Trophoblast cell (in vitro differentiated cells and primary cell): ENCODE measurements at regions not wholly inside any gene's neighbourhood (a gene's known extent, or its start where the extent isn't known, plus 50 kb on each side); places are given as distances from the start of the nearest gene placed in this dataset.

Experiments used
- DNase-seq, 2 donors: peaks; one replicate each; pipeline ENCODE4 v3.0.0-alpha.2; 2016
- H2AFZ ChIP-seq: 2 replicates; pipeline ENCODE4 v1.6.1; 2013; ENCODE audit warnings: low read length, moderate library complexity, mild to moderate bottlenecking; ENCODE audit not compliant: insufficient read depth, poor library complexity
- H2AK5ac ChIP-seq: 2 replicates; pipeline ENCODE4 v1.6.1; 2013; ENCODE audit warnings: mild to moderate bottlenecking, low read length
- H2BK120ac ChIP-seq: 2 replicates; pipeline ENCODE4 v1.6.1; 2013; ENCODE audit warnings: low read length, mild to moderate bottlenecking, moderate library complexity; ENCODE audit not compliant: insufficient read depth, poor library complexity
- H2BK12ac ChIP-seq: 2 replicates; pipeline ENCODE4 v1.6.1; 2013; ENCODE audit warnings: mild to moderate bottlenecking, low read length, moderate library complexity
- H2BK5ac ChIP-seq: 2 replicates; pipeline ENCODE4 v1.6.1; 2013; ENCODE audit warnings: low read length, low read depth, moderate library complexity, mild to moderate bottlenecking; ENCODE audit not compliant: poor library complexity
- H3K14ac ChIP-seq: 2 replicates; pipeline ENCODE4 v1.6.1; 2013; ENCODE audit warnings: mild to moderate bottlenecking, low read length
- H3K18ac ChIP-seq: 2 replicates; pipeline ENCODE4 v1.6.1; 2013; ENCODE audit warnings: mild to moderate bottlenecking, low read length
- H3K23ac ChIP-seq: 2 replicates; pipeline ENCODE4 v1.6.1; 2013; ENCODE audit warnings: low read length
- H3K27ac ChIP-seq: 2 replicates; pipeline ENCODE4 v1.5.1; 2013; ENCODE audit warnings: low read depth, mild to moderate bottlenecking, inconsistent platforms, low read length, moderate library complexity
- H3K27me3 ChIP-seq: 2 replicates; pipeline ENCODE4 v1.6.1; 2013; ENCODE audit warnings: inconsistent platforms, mild to moderate bottlenecking, low read length, moderate library complexity; ENCODE audit not compliant: insufficient read depth
- H3K36me3 ChIP-seq, 2 experiments: 1 replicate in 1 of 2; 2 replicates in 1 of 2; pipeline ENCODE4 v1.6.1; 2013; ENCODE audit warnings: low read length in 2 of 2, mild to moderate bottlenecking in 2 of 2, moderate library complexity in 1 of 2; ENCODE audit not compliant: insufficient read depth in 2 of 2, control insufficient read depth in 1 of 2
- H3K4ac ChIP-seq: 2 replicates; pipeline ENCODE4 v1.6.1; 2013; ENCODE audit warnings: low read depth, mild to moderate bottlenecking, low read length, moderate library complexity
- H3K4me1 ChIP-seq, 2 experiments: 1 replicate in 1 of 2; 2 replicates in 1 of 2; pipeline ENCODE4 v1.6.1; 2013; ENCODE audit warnings: low read length in 2 of 2, mild to moderate bottlenecking in 2 of 2, moderate library complexity in 1 of 2; ENCODE audit not compliant: insufficient read depth in 2 of 2, control insufficient read depth in 1 of 2
- H3K4me2 ChIP-seq: 2 replicates; pipeline ENCODE4 v1.6.1; 2013; ENCODE audit warnings: inconsistent platforms, mild to moderate bottlenecking, low read length, moderate library complexity
- H3K4me3 ChIP-seq: 2 replicates; pipeline ENCODE4 v1.5.1; 2013; ENCODE audit warnings: mild to moderate bottlenecking, low read depth, low read length, inconsistent platforms
- H3K79me1 ChIP-seq: one replicate; pipeline ENCODE4 v1.6.1; 2013; ENCODE audit warnings: low read length
- H3K79me2 ChIP-seq: 2 replicates; pipeline ENCODE4 v1.6.1; 2013; ENCODE audit warnings: low read length, mild to moderate bottlenecking; ENCODE audit not compliant: control insufficient read depth, insufficient read depth, poor library complexity
- H3K9ac ChIP-seq: 2 replicates; pipeline ENCODE4 v1.6.1; 2013; ENCODE audit warnings: mild to moderate bottlenecking, low read length
- H3K9me3 ChIP-seq: 2 replicates; pipeline ENCODE4 v1.6.1; 2013; ENCODE audit warnings: low read depth, mild to moderate bottlenecking, control low read depth, inconsistent platforms, low read length; ENCODE audit not compliant: insufficient read depth
- H4K12ac ChIP-seq: 2 replicates; pipeline ENCODE4 v1.6.1; 2013; ENCODE audit warnings: low read depth, mild to moderate bottlenecking, low read length, moderate library complexity
- H4K8ac ChIP-seq: 2 replicates; pipeline ENCODE4 v1.6.1; 2013; ENCODE audit warnings: low read depth, mild to moderate bottlenecking, low read length, moderate library complexity
- H4K91ac ChIP-seq: one replicate; pipeline ENCODE4 v1.6.1; 2013; ENCODE audit warnings: low read depth, mild to moderate bottlenecking, low read length, moderate library complexity
- WGBS: extraction: QIAGEN DNeasy Blood & Tissue Kit; methylation state at CpG from one replicate; pipeline ENCODE4 v1.1.7; 2013; ENCODE audit warnings: missing lambda C conversion rate; ENCODE audit not compliant: insufficient read length, insufficient coverage; ENCODE audit errors: extremely low coverage; 5-methylcytosine and 5-hydroxymethylcytosine counted together

GRCh38 chr2:47724221-47724981 is 58.5 kb upstream of the MSH6 start:
- H2AFZ ChIP-seq = no peak overlapping the region
- no peak overlapping the region for H2BK120ac ChIP-seq
- no peak for DNase-seq
- no CpG with 5 or more reads among the region's 9 CpGs for WGBS
- H3K27me3 ChIP-seq = no peaks in the 10 kb centered on the region
- H4K91ac ChIP-seq = no peak overlapping the region
- H2BK5ac ChIP-seq = no peak overlapping the region
- H3K23ac ChIP-seq = no peak overlapping the region
- peaks cover 0 to 1% of the 10 kb centered on the region in 2 experiments for H3K36me3 ChIP-seq
- H3K9ac ChIP-seq = no peak overlapping the region
- no peak overlapping the region for H3K4me2 ChIP-seq
- no peak overlapping the region for H3K27ac ChIP-seq
- peak overlapping the region; percentile 28 for H2AK5ac ChIP-seq
- H3K4me3 ChIP-seq = no peak overlapping the region
- H3K4ac ChIP-seq = no peak overlapping the region
- no peak overlapping the region for H3K18ac ChIP-seq
- H3K9me3 ChIP-seq = peaks cover 2% of the 10 kb centered on the region
- no peak overlapping the region for H4K12ac ChIP-seq
- H4K8ac ChIP-seq = no peak overlapping the region
- peaks cover 4% of the 10 kb centered on the region for H3K79me1 ChIP-seq
- no peaks in the 10 kb centered on the region for H3K79me2 ChIP-seq
- H2BK12ac ChIP-seq = peak overlapping the region; percentile 73
- no peak overlapping the region for H3K14ac ChIP-seq
- H3K4me1 ChIP-seq = peaks cover 5 to 15% of the 10 kb centered on the region in 2 experiments

- Histone ChIP-seq H4K12ac (no peak overlapping the region), H3K27ac (no peak overlapping the region), H3K79me2 (no peaks in the 10 kb centered on the region), H2BK12ac (no peak overlapping the region), H2BK5ac (no peak overlapping the region), H4K8ac (no peak overlapping the region), H3K4me1 (peaks cover 3 to 11% of the 10 kb centered on the region in 2 experiments), H2BK120ac (no peak overlapping the region), H3K79me1 (peaks cover 2% of the 10 kb centered on the region), H3K4me3 (no peak overlapping the region), H2AK5ac (no peak overlapping the region), H3K4ac (no peak overlapping the region), H3K23ac (no peak overlapping the region), H3K27me3 (no peaks in the 10 kb centered on the region), H3K18ac (no peak overlapping the region), H3K9ac (no peak overlapping the region), H3K9me3 (peaks cover 3% of the 10 kb centered on the region), H3K36me3 (no peaks in the 10 kb centered on the region), H3K14ac (no peak overlapping the region), H3K4me2 (no peak overlapping the region), H4K91ac (no peak overlapping the region), H2AFZ (no peak overlapping the region)
- WGBS = no CpG with 5 or more reads among the region's 8 CpGs
- peak in 1 of 2 donors; percentile 37 for DNase-seq
Measured at GRCh38 chr2:47721296-47721695, 61.6 kb upstream of the MSH6 start.

- no peak for DNase-seq
- Histone ChIP-seq H3K4me1 (peaks cover 3 to 11% of the 10 kb centered on the region in 2 experiments), H3K14ac (no peak overlapping the region), H3K9me3 (peaks cover 3% of the 10 kb centered on the region), H3K9ac (no peak overlapping the region), H2BK5ac (no peak overlapping the region), H4K8ac (no peak overlapping the region), H3K36me3 (no peaks in the 10 kb centered on the region), H2BK120ac (no peak overlapping the region), H2AK5ac (no peak overlapping the region), H3K27ac (no peak overlapping the region), H3K79me1 (peaks cover 2% of the 10 kb centered on the region), H3K23ac (no peak overlapping the region), H4K12ac (no peak overlapping the region), H2BK12ac (no peak overlapping the region), H3K4me3 (no peak overlapping the region), H3K4me2 (no peak overlapping the region), H4K91ac (no peak overlapping the region), H3K27me3 (no peaks in the 10 kb centered on the region), H3K4ac (no peak overlapping the region), H3K18ac (no peak overlapping the region), H3K79me2 (no peaks in the 10 kb centered on the region), H2AFZ (no peak overlapping the region)
- no CpG with 5 or more reads among the region's 2 CpGs for WGBS
Measured at GRCh38 chr2:47720559-47720958, 62.4 kb upstream of the MSH6 start.

GRCh38 chr2:47720036-47720435 is 62.9 kb upstream of the MSH6 start:
- no peak overlapping the region for H3K23ac ChIP-seq
- no peak overlapping the region for H3K4ac ChIP-seq
- no peak for DNase-seq
- H3K27ac ChIP-seq = no peak overlapping the region
- no peak overlapping the region for H2BK5ac ChIP-seq
- no peak overlapping the region for H3K9ac ChIP-seq
- no peaks in the 10 kb centered on the region for H3K27me3 ChIP-seq
- no peaks in the 10 kb centered on the region for H3K36me3 ChIP-seq
- no peak overlapping the region for H3K18ac ChIP-seq
- H3K9me3 ChIP-seq = peaks cover 3% of the 10 kb centered on the region
- peaks cover 2% of the 10 kb centered on the region for H3K79me1 ChIP-seq
- no peak overlapping the region for H4K12ac ChIP-seq
- no peak overlapping the region for H3K4me2 ChIP-seq
- no peak overlapping the region for H3K14ac ChIP-seq
- no CpG with 5 or more reads among the region's 3 CpGs for WGBS
- H2AFZ ChIP-seq = no peak overlapping the region
- no peak overlapping the region for H2BK12ac ChIP-seq
- peaks cover 3 to 10% of the 10 kb centered on the region in 2 experiments for H3K4me1 ChIP-seq
- H4K8ac ChIP-seq = no peak overlapping the region
- no peak overlapping the region for H2AK5ac ChIP-seq
- H3K4me3 ChIP-seq = no peak overlapping the region
- no peaks in the 10 kb centered on the region for H3K79me2 ChIP-seq
- no peak overlapping the region for H4K91ac ChIP-seq
- H2BK120ac ChIP-seq = no peak overlapping the region
